Lower lobe of right lung (tissue), 2 donors: ENCODE measurements at regions not wholly inside any gene's neighbourhood (a gene's known extent, or its start where the extent isn't known, plus 50 kb on each side); places are given as distances from the start of the nearest gene placed in this dataset.

Experiments used
- ATAC-seq, 2 donors: fragments of 200-7000 bp; cut with Tn5 transposase; one replicate each; pipeline ENCODE4 v1.9.1; 2020 to 2022; ENCODE audit warnings: mild to moderate bottlenecking in 2 of 2, moderate library complexity in 2 of 2
- DNase-seq: peaks from one replicate; pipeline ENCODE4 v3.0.0-alpha.2; 2020
- H3K27ac ChIP-seq: fragments of 200-600 bp; one replicate; pipeline ENCODE4 v1.8.0; 2022
- H3K27me3 ChIP-seq: fragments of 200-600 bp; one replicate; pipeline ENCODE4 v1.8.0; 2022; ENCODE audit warnings: low read depth
- H3K36me3 ChIP-seq: fragments of 200-600 bp; one replicate; pipeline ENCODE4 v1.8.0; 2022; ENCODE audit warnings: mild to moderate bottlenecking
- H3K4me1 ChIP-seq: fragments of 200-600 bp; one replicate; pipeline ENCODE4 v1.8.0; 2022
- H3K4me3 ChIP-seq: fragments of 200-600 bp; one replicate; pipeline ENCODE4 v1.8.0; 2022; ENCODE audit warnings: mild to moderate bottlenecking
- H3K9me3 ChIP-seq: fragments of 200-600 bp; one replicate; pipeline ENCODE4 v1.8.0; 2022
- CTCF ChIP-seq: fragments of 200-600 bp; IDR thresholded peaks from one replicate; pipeline ENCODE4 v1.8.0; 2022; ENCODE audit warnings: antibody characterized with exemption, mild to moderate bottlenecking
- intact Hi-C: fragments of 100-400 bp; cut with DNase I; formaldehyde crosslinking; loops from one replicate; pipeline ENCODE4 v1.11.0; 2022
- donor health status: DM: no; HTN: yes; CAD: no; lungs with severe emphysema.

GRCh38 chr3:135896613-135897012 lies 68.9 kb upstream of the PPP2R3A start:
- no peaks in the 10 kb centered on the region for H3K4me1 ChIP-seq
- ATAC-seq (no peak), DNase-seq (no peak)
- TF ChIP-seq CTCF = no peak
- no peaks in the 10 kb centered on the region for H3K27me3 ChIP-seq
- H3K36me3 ChIP-seq = no peaks in the 10 kb centered on the region
- intact Hi-C loops = no loop called here
- no peaks in the 10 kb centered on the region for H3K9me3 ChIP-seq
- no peak overlapping the region for H3K27ac ChIP-seq
- no peak overlapping the region for H3K4me3 ChIP-seq

GRCh38 chr3:135897715-135898114 lies 67.8 kb upstream of the PPP2R3A start:
- Histone ChIP-seq H3K4me3 (no peak overlapping the region), H3K9me3 (no peaks in the 10 kb centered on the region), H3K4me1 (no peaks in the 10 kb centered on the region), H3K27me3 (no peaks in the 10 kb centered on the region), H3K36me3 (no peaks in the 10 kb centered on the region), H3K27ac (no peak overlapping the region)
- DNase-seq = no peak
- ATAC-seq = no peak
- intact Hi-C loops = no loop called here
- TF ChIP-seq CTCF = no peak

GRCh38 chr3:135898774-135899173 lies 66.8 kb upstream of the PPP2R3A start:
- no peak for ATAC-seq
- intact Hi-C loops = no loop called here
- no peaks in the 10 kb centered on the region for H3K27me3 ChIP-seq
- H3K4me3 ChIP-seq = no peak overlapping the region
- no peaks in the 10 kb centered on the region for H3K9me3 ChIP-seq
- no peaks in the 10 kb centered on the region for H3K36me3 ChIP-seq
- no peaks in the 10 kb centered on the region for H3K4me1 ChIP-seq
- DNase-seq = no peak
- H3K27ac ChIP-seq = no peak overlapping the region
- TF ChIP-seq CTCF = no peak

- intact Hi-C loops = no loop called here
- ATAC-seq (no peak), DNase-seq (no peak)
- no peaks in the 10 kb centered on the region for H3K9me3 ChIP-seq
- H3K36me3 ChIP-seq = no peaks in the 10 kb centered on the region
- no peak overlapping the region for H3K4me3 ChIP-seq
- no peak overlapping the region for H3K27ac ChIP-seq
- H3K27me3 ChIP-seq = no peaks in the 10 kb centered on the region
- no peaks in the 10 kb centered on the region for H3K4me1 ChIP-seq
- no peak for TF ChIP-seq CTCF
Observed at GRCh38 chr3:135905058-135905724, 60.3 kb upstream of the PPP2R3A start.

DNA sequence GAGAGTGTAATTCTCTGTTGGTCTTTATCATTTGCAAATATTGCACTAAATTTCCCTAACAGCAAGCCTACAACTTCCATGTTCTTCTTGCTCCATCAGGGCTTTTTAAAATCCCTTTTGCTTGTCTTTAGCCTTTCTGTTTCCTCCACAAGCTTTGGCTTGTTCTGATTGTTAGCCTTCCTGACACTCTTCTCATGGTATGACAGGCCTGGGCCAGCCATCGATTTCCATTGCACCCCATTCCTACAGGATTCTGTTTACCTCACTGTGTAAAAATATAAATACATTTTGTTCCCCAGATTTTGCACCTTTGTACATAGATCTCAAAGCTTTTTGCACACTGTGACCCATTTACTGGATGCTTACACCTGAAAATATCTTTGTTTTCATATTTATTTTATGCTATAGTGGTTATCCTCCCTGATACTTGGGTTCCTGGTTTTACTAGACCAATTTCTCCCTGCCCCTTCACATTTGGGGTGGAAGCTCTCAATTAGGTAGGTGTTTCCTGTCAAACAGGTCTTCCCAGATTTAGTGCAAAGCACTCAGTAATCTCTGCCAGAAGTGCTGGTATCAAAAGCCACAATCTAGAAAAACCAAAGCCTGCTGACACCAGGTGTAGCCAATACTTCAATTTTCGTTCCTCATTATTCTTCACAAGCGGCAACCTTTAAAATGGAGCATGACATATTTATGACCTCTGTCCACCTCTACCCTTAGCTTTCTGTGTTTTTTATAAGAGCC lies 57.9 kb upstream of the PPP2R3A start:
- no peaks in the 10 kb centered on the region for H3K9me3 ChIP-seq
- ATAC-seq (peak; percentile 19 to 40), DNase-seq (no peak)
- H3K27ac ChIP-seq = no peak overlapping the region
- H3K4me3 ChIP-seq = no peak overlapping the region
- no peak for TF ChIP-seq CTCF
- intact Hi-C loops = no loop called here
- H3K36me3 ChIP-seq = no peaks in the 10 kb centered on the region
- no peaks in the 10 kb centered on the region for H3K4me1 ChIP-seq
- no peaks in the 10 kb centered on the region for H3K27me3 ChIP-seq
